HG03354 (cell line): ENCODE measurements at regions not wholly inside any gene's neighbourhood (a gene's known extent, or its start where the extent isn't known, plus 50 kb on each side); places are given as distances from the start of the nearest gene placed in this dataset.

ENCODE experiments used
- ATAC-seq: cut with Tn5 transposase; IDR thresholded peaks from one replicate; pipeline ENCODE4 v1.9.1; 2021; ENCODE audit warnings: mild to moderate bottlenecking; ENCODE audit not compliant: unreplicated experiment, poor library complexity, severe bottlenecking

DNA sequence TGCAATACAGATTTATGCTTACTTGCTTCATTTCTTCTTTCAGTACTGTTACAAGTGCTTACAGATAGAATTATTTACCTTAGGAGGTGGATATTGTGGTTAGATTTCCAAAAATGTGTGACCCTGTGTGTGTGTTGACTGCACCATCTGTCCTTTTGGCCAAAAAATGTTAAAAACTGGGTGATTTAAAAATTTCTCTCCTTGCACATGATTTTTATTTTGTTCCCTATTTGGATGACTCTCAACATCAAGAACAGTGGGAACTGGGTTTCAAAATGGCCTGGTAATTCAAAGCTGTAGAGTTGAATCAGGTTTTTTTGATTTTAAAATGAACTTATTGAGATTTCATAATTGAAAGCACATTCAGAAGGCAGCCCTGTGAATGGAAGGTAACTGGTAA is 1132.9 kb downstream of the RAPGEF2 start:
- no peak for ATAC-seq

DNA sequence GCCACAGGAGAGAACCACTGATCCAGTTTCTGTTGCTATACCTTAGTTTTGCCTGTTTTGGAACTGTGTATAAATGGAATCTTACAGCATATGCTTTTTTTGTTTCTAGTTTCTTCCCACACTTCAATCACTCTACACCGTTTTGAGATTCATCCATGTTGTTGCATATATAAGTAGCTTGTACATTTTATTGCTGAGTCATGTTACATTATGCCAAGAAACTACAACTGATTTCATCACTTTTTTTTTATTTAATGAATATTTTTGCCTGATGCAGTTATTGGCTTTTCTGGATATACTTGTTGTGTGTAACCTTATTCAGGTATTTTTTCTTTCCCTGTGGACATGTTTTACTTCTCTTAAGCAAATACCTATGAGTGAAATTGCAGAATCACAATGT is 1135.9 kb downstream of the RAPGEF2 start:
- ATAC-seq, result no peak

- no peak for ATAC-seq
Observed at GRCh38 chr4:160247091-160247656, 1144.3 kb downstream of the RAPGEF2 start.

- no peak for ATAC-seq
Observed at GRCh38 chr4:160251522-160252170, 1148.8 kb downstream of the RAPGEF2 start.

DNA sequence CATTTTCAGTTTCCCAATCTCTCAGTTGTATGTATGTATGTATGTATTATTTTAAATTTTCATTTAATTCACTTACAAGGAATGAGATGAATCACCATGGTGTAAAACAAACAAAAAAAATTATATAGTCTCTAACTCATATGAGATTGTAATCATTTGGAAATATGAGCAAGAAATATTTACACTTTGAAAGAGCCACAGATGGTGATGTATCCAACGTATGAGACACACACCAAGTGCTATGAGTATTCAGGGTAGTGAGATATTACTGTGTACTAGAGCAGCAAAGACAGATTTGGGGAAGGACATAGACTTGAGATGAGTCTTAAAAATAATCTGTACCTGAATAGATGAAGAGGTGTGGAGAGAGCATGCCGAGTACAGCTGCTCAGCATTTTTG is 1154.4 kb downstream of the RAPGEF2 start:
- ATAC-seq, result no peak

DNA sequence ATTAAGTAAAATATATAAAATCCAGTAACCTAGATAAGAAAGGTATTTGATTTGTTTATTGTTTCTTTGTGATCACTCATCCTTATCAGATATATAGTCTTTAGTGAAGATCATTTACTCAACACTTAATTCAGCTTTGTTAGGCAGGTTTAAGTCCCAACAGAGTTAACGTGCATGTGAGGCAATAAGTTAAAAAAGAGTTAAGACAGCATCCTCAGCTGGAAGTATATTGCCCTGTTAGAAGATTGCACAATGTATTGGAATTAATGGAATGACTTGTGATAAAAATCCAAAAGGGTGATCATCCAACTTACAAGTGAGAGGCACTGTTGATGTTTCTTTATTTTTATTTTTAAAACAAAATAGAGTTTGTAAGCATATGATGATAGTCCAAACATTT is 1162.1 kb downstream of the RAPGEF2 start:
- no peak for ATAC-seq

DNA sequence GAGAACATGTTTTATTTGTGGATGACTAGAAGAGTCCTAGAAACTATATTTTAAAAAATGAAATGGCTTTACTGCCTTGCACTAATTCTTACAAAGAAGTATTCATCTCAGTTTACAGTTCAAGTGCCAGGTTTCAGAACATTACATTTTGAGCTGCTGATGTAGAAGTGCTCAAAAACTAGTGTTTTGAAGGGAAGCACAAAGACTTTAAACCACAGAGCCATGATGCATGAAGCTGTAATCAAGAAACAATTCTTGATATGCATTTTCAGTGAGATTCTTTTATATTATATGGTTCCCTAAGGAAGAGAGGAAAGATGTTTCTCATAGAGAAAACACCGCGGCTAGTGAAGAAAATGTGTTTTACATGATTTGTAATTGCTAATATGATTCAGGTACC is 1163.0 kb downstream of the RAPGEF2 start:
- no peak for ATAC-seq

DNA sequence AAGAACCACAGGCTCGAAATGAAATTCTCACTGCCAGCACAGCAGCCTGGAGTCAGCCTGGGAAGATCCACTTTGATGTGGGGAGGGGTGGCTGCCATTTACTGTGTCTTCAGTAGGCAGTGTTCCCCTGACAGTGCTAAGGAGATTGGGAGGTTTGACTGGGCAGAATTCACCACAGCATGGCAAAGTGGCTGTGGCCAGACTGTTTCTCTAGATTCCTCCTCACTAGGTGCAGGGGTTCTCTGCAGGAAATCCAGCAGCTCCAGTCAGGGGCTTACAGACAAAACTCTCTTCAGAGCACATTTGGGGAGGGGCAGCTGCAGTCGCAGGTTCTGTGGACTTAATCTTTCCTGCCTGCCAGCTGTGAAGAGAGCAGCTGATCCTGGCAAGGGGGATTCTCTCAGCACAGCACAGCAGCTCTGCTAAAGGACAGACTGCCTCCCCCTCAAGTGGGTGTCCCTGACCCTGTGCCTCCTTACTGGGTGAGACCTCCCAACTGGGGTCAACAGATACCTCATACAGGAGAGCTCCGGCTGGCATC is 1174.0 kb downstream of the RAPGEF2 start:
- no peak for ATAC-seq

GRCh38 chr4:160283081-160283480 is 1180.2 kb downstream of the RAPGEF2 start:
- ATAC-seq, result no peak

DNA sequence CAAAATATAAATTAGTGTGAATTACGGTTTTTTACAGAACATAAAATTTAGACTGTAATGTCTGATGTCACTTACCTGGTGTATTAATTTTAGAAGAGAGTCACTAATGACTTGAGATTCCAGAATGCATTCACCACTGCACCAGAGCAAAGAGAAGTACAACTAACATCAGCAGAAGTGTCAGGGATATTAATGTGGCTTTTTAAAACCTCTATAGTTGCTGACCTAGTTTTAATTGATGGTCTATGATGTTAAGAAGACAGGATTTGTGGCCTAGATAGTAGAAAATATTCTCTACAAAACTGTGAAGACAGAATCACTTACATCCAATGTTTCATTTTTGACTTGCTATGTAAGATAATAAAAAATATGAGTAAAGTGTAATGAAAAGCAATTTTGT is 1181.6 kb downstream of the RAPGEF2 start:
- no peak for ATAC-seq

DNA sequence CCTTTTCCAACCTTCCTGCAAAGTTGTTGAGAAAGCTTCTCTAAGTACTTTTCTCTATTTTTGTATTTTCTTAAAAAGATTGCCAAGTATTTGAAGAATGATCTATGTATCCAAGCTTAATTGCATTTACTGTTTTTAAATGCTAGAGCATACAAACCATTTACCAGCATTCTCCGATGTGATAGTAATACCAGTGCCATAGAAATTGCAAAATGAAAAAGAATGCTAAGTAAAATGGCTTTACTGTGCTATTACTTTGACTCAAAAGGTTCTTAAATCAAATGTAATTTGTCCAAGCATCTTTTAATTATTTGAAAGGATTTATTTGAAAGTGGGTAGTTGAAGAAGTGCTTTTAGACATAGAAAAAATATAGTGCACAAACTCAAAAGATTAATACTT is 1183.2 kb downstream of the RAPGEF2 start:
- no peak for ATAC-seq

GRCh38 chr4:160296476-160296875 is 1193.6 kb downstream of the RAPGEF2 start:
- no peak for ATAC-seq

DNA sequence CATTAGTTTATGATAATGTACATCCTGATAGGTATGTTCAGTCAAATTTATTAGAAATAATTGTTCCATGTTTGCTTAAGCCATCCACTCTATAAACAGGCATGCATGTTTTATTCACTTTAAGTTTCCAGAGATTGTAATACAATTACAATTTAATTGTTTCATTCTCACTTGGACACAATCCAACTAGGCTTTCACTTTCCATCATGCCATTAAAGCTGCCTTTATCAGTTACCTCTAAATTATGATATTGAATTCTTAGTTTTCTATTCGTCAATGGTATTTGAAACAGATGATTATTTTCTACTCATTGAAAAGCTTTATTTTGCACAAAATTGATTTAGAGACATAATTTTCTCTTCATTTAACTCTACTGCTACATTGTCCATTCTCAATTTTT is 1196.3 kb downstream of the RAPGEF2 start:
- ATAC-seq, result no peak

DNA sequence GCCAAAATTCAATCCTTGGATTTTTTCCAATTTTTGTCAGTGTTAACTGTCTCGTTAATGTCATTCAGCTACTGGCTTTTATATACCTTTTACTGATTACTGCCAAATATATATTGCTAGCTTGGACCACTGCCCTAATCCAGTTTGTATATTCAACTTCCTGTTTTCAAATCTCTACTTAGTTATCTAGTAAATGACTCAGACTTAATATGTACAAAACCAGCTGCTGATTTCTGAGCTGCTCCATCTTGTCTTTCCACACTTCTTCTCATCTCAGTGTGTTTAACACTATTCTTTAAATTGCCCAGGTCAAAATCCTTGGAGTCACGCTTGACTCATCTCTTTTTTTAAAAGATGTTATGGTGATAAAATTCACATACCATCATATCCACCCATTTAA is 1196.7 kb downstream of the RAPGEF2 start:
- no peak for ATAC-seq

DNA sequence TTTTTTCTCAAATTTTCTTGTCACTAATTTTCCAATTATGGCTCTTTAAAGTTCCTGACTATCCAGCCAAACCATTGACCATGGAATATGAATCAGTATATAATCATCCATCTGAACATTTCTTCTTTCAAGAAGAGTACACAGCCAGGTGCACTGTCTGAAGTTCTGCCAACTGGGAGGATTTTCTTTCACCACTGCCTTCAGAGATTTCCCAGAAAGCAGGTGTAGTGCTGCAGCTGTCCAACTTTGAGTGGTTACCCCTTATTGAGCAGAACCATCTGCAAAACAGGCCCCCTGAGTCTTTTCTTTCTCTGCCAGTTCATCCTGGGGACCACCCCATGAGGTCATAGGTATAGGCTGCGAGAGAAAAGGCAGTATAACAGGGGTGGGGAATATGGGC is 1213.2 kb downstream of the RAPGEF2 start:
- ATAC-seq, result no peak

- no peak for ATAC-seq
Observed at GRCh38 chr4:160318567-160319220, 1215.8 kb downstream of the RAPGEF2 start.

GRCh38 chr4:160319221-160319867 is 1216.5 kb downstream of the RAPGEF2 start:
- no peak for ATAC-seq

DNA sequence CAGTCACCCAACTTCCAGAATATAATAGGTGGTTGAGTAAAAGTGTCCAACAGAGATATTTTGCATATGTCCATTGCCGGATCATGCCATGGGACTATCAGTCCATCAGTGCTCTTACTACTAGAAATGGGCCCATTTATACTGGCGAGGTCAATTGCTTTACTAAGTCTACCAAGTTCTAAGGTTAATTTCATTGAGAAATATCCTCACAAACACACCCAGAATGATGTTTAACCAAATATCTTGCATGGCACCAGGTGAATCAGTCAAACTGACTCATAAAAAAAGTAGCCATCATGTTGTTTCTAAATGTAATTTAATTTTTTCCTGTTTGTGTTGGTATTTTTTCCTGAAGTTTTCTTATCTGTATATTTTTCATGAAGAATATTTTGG is 1217.0 kb downstream of the RAPGEF2 start:
- ATAC-seq, result no peak

GRCh38 chr4:160326110-160326509 is 1223.2 kb downstream of the RAPGEF2 start:
- no peak for ATAC-seq

DNA sequence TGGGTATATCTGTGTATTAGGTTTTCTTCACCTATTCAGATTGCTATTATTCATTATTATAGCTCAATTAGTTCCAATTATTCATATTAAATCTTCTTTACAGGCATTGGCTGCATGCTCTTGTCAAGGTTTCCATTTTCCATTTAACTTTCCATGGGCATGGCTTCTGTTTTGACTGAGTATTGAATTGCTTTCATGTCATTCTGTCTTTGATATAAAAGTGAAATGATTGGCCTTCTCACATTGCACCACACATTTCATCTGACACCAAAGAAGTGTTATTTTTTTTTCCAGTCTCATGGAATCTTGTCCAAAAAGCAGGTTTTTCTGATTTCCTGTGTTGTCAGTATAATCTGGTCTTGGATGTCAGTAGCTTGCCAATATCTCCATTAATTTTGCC is 1244.3 kb downstream of the RAPGEF2 start:
- no peak for ATAC-seq

GRCh38 chr4:160350944-160351343 is 1248.1 kb downstream of the RAPGEF2 start:
- no peak for ATAC-seq
